ENCODE measurements at regions not wholly inside any gene's neighbourhood (a gene's known extent, or its start where the extent isn't known, plus 50 kb on each side); places are given as distances from the start of the nearest gene placed in this dataset.

DNA sequence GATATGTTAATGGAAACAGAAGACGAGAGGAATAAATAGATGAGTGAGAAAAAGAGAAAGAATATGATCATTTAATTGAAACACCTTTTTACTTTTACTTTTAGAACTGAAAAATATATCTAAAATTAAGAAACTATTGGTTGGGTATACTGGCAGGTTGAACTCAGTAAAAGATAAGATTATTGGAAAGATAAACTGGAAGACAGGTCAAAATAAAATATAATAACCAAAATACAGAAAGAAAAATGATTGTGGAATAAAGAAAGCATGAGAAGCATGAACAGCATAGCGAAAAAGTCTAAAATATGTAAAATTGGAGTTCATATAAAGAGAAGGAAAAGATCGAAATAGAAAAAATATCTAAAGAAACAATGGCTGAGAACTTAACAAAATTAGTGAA lies 242.2 kb upstream of the MIR17HG start:
- no peaks in the 10 kb centered on the region for H3K36me3 ChIP-seq
- intact Hi-C loops (cut with micrococcal nuclease) = no loop called here
- H3K4me1 ChIP-seq = no peaks in the 10 kb centered on the region
- H3K9me3 ChIP-seq (replicated peaks) = no peaks in the 10 kb centered on the region
- H3K27ac ChIP-seq (replicated peaks) = no peak overlapping the region
- no peaks in the 10 kb centered on the region for H3K27me3 ChIP-seq (ENCODE audit: low read depth)
- no peak overlapping the region for H3K4me3 ChIP-seq
- TF ChIP-seq, protein P1, sequence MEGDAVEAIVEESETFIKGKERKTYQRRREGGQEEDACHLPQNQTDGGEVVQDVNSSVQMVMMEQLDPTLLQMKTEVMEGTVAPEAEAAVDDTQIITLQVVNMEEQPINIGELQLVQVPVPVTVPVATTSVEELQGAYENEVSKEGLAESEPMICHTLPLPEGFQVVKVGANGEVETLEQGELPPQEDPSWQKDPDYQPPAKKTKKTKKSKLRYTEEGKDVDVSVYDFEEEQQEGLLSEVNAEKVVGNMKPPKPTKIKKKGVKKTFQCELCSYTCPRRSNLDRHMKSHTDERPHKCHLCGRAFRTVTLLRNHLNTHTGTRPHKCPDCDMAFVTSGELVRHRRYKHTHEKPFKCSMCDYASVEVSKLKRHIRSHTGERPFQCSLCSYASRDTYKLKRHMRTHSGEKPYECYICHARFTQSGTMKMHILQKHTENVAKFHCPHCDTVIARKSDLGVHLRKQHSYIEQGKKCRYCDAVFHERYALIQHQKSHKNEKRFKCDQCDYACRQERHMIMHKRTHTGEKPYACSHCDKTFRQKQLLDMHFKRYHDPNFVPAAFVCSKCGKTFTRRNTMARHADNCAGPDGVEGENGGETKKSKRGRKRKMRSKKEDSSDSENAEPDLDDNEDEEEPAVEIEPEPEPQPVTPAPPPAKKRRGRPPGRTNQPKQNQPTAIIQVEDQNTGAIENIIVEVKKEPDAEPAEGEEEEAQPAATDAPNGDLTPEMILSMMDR (IDR thresholded peaks at IDR 0.05; ENCODE audit: borderline replicate concordance) = no peak
- DNase-seq = no peak

DNA sequence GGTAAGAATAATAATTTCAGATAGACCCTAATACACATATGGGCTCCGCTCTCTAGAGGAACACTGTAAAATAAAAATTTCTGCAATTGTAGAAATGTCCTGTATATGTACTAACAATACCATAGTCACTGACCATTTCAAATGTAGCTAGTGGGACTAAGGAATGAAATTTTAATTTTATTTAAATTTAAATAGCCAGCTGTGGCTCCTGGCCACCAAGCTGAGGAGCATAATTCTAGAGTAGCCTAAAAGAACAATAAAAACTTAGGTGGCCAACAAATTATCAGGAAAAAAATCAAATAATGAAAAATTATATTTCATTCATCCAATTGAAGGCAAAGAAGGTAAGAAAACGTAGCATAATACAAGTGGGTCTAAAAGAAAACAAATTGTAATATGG lies 240.9 kb upstream of the MIR17HG start:
- no peaks in the 10 kb centered on the region for H3K27me3 ChIP-seq (ENCODE audit: low read depth)
- H3K27ac ChIP-seq (replicated peaks) = no peak overlapping the region
- intact Hi-C loops (cut with micrococcal nuclease) = no loop called here
- TF ChIP-seq, protein P1 (IDR thresholded peaks at IDR 0.05; ENCODE audit: borderline replicate concordance) = no peak
- H3K36me3 ChIP-seq = no peaks in the 10 kb centered on the region
- DNase-seq = no peak
- H3K4me1 ChIP-seq = no peaks in the 10 kb centered on the region
- no peaks in the 10 kb centered on the region for H3K9me3 ChIP-seq (replicated peaks)
- no peak overlapping the region for H3K4me3 ChIP-seq

DNA sequence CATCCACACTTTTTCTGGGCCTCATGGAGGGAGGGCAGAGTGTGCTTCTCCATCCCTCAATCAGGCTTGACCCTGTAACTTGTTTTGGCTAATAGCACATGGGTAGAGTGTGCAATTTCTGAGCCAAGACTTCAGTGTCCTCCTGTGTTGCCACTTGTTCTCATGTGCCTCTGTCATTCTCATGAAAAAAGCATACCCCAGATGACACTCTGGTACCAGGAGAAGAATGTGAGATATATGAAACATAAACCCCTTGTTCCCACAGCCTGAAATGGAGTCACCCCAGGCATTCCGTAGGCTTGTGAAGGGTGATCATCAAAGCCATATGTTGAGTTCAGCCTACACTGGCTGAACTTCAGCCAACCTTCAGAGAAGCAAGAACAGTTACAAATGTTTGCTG lies 239.2 kb upstream of the MIR17HG start:
- H3K9me3 ChIP-seq (replicated peaks) = no peaks in the 10 kb centered on the region
- H3K4me3 ChIP-seq = no peak overlapping the region
- TF ChIP-seq, protein P1 (IDR thresholded peaks at IDR 0.05; ENCODE audit: borderline replicate concordance) = no peak
- DNase-seq = no peak
- no peaks in the 10 kb centered on the region for H3K36me3 ChIP-seq
- intact Hi-C loops (cut with micrococcal nuclease) = no loop called here
- H3K27me3 ChIP-seq (ENCODE audit: low read depth) = no peaks in the 10 kb centered on the region
- no peaks in the 10 kb centered on the region for H3K4me1 ChIP-seq
- no peak overlapping the region for H3K27ac ChIP-seq (replicated peaks)

DNA sequence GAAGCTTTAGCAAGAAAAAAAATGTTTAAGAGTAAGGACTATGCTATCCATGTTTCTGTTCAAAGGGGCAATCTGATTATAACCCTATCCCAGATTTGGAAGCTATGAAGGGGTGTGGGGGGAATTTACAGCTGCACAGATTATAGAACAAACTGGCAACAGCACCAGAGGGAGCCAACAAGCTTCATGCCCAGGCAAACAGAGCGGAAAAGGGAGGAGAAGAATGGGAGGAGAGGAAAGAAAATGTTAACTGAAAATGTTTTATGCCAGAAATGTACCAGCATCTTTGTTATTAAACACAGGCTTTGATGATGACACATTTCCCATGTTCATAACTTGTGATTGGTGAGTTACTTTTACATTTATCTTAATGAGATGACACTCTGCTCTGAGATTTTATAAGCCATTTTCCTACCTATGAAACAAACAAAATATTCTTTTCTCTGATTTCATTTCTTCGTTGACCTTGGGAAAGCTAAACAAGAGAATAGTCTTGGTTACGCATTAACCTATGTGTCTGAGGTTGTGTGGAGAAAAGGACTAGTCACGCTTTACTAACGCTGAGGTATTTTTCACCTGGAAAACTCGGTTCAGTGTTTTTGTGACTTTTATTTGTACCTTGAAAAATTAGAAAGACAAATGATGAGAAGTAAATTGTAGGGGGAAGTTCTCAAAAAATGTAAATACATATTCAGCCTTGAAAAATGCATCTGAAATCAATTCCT lies 235.8 kb upstream of the MIR17HG start:
- Histone ChIP-seq H3K4me3 (no peak overlapping the region), H3K27me3 (ENCODE audit: low read depth) (no peaks in the 10 kb centered on the region), H3K36me3 (no peaks in the 10 kb centered on the region), H3K4me1 (no peaks in the 10 kb centered on the region), H3K27ac (replicated peaks) (no peak overlapping the region), H3K9me3 (replicated peaks) (no peaks in the 10 kb centered on the region)
- intact Hi-C loops (cut with micrococcal nuclease) = no loop called here
- DNase-seq = no peak
- TF ChIP-seq, protein P1 (IDR thresholded peaks at IDR 0.05; ENCODE audit: borderline replicate concordance) = no peak

DNA sequence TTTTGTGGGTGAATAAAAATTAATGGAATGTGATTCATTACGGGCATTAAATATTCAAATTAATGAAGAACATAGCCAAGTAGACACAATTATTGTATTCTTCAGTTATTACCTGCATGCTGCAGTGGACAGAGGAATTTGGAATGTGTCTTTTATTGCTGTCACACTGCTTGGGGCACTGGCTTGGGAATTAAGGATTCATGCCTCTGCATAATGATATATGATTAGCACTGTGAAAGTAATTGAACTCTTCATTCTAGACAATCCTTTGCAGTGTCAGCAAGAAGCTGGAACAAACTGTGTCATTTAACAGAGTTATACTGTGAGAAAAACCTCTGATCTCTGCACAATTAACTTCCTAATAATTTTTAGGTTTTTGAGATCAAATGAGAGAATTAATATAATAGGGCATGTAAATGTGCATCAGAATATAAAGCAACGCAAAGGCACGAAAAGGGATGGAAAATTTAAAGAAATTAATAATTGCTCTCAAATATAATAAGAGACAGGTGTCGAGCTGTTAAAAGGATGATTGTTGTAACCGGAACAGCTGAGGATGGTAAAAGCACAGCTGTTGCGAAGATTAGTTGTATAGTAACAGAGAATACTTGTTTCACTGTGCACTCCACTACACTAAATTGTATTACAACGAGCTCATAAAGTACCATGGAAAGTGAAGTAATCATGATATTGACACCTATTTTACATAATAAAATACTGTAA lies 235.1 kb upstream of the MIR17HG start:
- TF ChIP-seq, protein P1 (IDR thresholded peaks at IDR 0.05; ENCODE audit: borderline replicate concordance) = no peak
- no peak for DNase-seq
- Histone ChIP-seq H3K4me1 (no peaks in the 10 kb centered on the region), H3K36me3 (no peaks in the 10 kb centered on the region), H3K27me3 (ENCODE audit: low read depth) (no peaks in the 10 kb centered on the region), H3K9me3 (replicated peaks) (no peaks in the 10 kb centered on the region), H3K27ac (replicated peaks) (no peak overlapping the region), H3K4me3 (no peak overlapping the region)
- intact Hi-C loops (cut with micrococcal nuclease) = no loop called here

Measured in left ventricle myocardium inferior (tissue), 1 donor.